ENCODE measurements at regions not wholly inside any gene's neighbourhood (a gene's known extent, or its start where the extent isn't known, plus 50 kb on each side); places are given as distances from the start of the nearest gene placed in this dataset.

DNA sequence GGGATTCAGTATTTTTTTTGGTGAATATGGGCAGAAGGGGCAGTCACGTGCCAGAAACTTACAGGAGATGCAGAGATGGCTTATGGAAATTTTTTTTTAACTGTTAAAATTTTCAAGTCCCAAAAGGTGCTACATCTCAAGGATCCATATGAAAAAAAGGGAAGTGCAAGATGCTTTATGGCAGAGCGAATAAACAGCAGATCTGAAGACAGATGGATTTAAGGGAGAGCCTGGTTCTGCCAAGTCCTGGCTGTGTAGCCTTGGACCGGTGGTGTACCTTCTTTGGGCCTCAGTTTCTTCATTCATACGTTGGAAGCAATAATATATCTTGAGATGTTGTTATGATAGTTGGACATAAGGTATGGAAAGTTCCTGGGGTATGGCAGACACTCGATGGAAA lies 91.5 kb upstream of the ARRDC4 start:
- Histone ChIP-seq H3K9me3 (replicated peaks in 1 of 3) (no peaks in the 10 kb centered on the region), H3K4me1 (replicated peaks in 1 of 2) (no peaks in the 10 kb centered on the region), H3K27ac (no peak overlapping the region), H3K36me3 (replicated peaks in 1 of 2) (no peaks in the 10 kb centered on the region), H3K4me3 (no peak overlapping the region), H3K27me3 (no peaks in the 10 kb centered on the region)
- intact Hi-C loops (cut with DNase I): no loop called here
- no peak for DNase-seq
- 68 to 84% (median 77%) methylated on average over 5 of the region's 5 CpGs for WGBS, 4 donors
- TF ChIP-seq POLR2A (IDR thresholded peaks at IDR 0.05): no peak
- TF ChIP-seq, protein P1, sequence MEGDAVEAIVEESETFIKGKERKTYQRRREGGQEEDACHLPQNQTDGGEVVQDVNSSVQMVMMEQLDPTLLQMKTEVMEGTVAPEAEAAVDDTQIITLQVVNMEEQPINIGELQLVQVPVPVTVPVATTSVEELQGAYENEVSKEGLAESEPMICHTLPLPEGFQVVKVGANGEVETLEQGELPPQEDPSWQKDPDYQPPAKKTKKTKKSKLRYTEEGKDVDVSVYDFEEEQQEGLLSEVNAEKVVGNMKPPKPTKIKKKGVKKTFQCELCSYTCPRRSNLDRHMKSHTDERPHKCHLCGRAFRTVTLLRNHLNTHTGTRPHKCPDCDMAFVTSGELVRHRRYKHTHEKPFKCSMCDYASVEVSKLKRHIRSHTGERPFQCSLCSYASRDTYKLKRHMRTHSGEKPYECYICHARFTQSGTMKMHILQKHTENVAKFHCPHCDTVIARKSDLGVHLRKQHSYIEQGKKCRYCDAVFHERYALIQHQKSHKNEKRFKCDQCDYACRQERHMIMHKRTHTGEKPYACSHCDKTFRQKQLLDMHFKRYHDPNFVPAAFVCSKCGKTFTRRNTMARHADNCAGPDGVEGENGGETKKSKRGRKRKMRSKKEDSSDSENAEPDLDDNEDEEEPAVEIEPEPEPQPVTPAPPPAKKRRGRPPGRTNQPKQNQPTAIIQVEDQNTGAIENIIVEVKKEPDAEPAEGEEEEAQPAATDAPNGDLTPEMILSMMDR (IDR thresholded peaks at IDR 0.05): no peak

DNA sequence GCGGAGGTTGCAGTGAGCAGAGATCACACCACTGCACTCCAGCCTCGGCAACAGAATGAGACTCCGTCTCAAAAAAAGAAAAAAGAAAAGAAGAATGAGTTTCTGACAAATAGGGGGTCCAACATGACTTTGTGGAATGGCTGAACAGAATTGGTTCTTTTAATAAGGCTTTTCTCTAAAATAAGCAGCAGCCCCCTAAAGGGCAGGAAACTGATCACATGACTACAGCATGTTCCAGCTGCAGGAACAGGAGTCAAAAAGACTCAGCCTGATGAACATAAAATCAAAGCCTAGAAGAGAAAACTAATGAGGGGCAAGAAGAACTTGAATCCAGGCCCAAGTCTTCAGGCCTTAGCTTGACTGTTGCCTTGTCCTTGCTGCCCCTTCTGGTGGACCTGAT lies 89.7 kb upstream of the ARRDC4 start:
- H3K27me3 ChIP-seq: no peaks in the 10 kb centered on the region
- no peak for DNase-seq
- 87 to 96% (median 95%) methylated on average over 3 of the region's 3 CpGs for whole genome bisulfite sequencing, 4 donors
- no peak overlapping the region for H3K27ac ChIP-seq
- H3K4me3 ChIP-seq: no peak overlapping the region
- H3K36me3 ChIP-seq (replicated peaks in 1 of 2): no peaks in the 10 kb centered on the region
- no peaks in the 10 kb centered on the region for H3K9me3 ChIP-seq (replicated peaks in 1 of 3)
- no peaks in the 10 kb centered on the region for H3K4me1 ChIP-seq (replicated peaks in 1 of 2)
- no peak for TF ChIP-seq POLR2A (IDR thresholded peaks at IDR 0.05)
- TF ChIP-seq, protein P1 (IDR thresholded peaks at IDR 0.05): no peak
- intact Hi-C loops (cut with DNase I): no loop called here

DNA sequence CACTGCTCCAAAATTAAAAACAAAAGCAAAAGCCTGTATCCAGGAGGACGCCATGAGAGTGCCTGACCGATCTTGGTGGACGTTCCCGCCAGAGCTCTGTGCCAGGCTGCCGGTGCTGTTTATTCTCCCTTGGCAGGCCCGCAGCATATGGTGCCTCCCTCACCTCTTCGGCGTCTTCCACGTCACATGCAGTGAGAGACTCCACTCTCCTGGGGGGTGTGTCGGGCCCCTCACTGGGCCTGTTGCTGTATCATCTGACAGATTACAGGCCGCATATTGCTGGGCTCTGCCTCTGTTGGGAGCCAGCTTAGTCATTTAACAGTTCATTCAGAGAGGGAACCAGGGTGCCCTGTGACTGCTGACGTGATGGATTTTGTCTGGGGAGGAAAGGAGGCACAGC lies 86.4 kb upstream of the ARRDC4 start:
- 88 to 96% (median 89%) methylated on average over 12 of the region's 12 CpGs for WGBS, 4 donors
- Histone ChIP-seq H3K4me3 (no peak overlapping the region), H3K36me3 (replicated peaks in 1 of 2) (no peaks in the 10 kb centered on the region), H3K4me1 (replicated peaks in 1 of 2) (no peaks in the 10 kb centered on the region), H3K27ac (no peak overlapping the region), H3K9me3 (replicated peaks in 1 of 3) (no peaks in the 10 kb centered on the region), H3K27me3 (no peaks in the 10 kb centered on the region)
- intact Hi-C loops (cut with DNase I): no loop called here
- DNase-seq: no peak
- TF ChIP-seq, protein P1 (IDR thresholded peaks at IDR 0.05): no peak
- no peak for TF ChIP-seq POLR2A (IDR thresholded peaks at IDR 0.05)

DNA sequence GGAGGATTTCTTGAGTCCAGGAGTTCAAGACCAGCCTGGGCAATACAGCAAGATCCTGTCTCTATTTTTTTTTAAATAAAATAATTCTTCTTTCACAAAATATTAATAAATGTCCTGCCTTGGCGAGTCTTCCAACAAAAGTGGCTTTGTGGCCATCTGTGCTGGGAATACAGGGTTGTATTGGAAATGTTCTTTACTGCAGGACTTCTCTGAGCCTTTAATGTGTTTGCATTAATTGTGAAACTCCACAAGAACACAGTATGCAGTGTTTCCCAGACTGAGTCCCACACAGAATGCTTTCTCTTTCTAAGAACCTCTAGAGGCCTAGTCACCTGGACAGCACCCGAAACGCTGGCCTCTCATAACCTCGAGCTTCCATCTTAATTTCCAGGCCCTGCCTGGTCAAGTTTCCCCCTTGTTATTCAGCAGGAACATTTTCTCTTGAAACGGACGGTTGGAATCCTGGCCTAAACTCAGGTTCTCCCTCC lies 85.4 kb upstream of the ARRDC4 start:
- intact Hi-C loops (cut with DNase I): no loop called here
- TF ChIP-seq, protein P1 (IDR thresholded peaks at IDR 0.05): no peak
- TF ChIP-seq POLR2A (IDR thresholded peaks at IDR 0.05): no peak

More for the DNA sequence above, 85.4 kb upstream of the ARRDC4 start:
- H3K9me3 ChIP-seq (replicated peaks in 1 of 3): no peaks in the 10 kb centered on the region
- 47 to 58% (median 53%) methylated on average over 6 of the region's 6 CpGs for WGBS, 4 donors
- H3K27ac ChIP-seq: no peak overlapping the region
- no peaks in the 10 kb centered on the region for H3K4me1 ChIP-seq (replicated peaks in 1 of 2)
- no peaks in the 10 kb centered on the region for H3K27me3 ChIP-seq
- H3K36me3 ChIP-seq (replicated peaks in 1 of 2): no peaks in the 10 kb centered on the region
- DNase-seq: peak in 1 of 7 donors; percentile 5
- H3K4me3 ChIP-seq: peak overlapping the region in 1 of 4 donors; percentile 33
